Sigmoid colon (tissue), 4 donors: ENCODE measurements at regions not wholly inside any gene's neighbourhood (a gene's known extent, or its start where the extent isn't known, plus 50 kb on each side); places are given as distances from the start of the nearest gene placed in this dataset.

Experiments used
- CTCF ChIP-seq, 4 experiments: fragments of 450-650 bp in 3 of 4; fragments of 200-600 bp in 1 of 4; IDR thresholded peaks; one replicate each; pipeline ENCODE4 v1.5.1; 2016 to 2019; ENCODE audit warnings: antibody characterized with exemption in 4 of 4, mild to moderate bottlenecking in 3 of 4, moderate library complexity in 2 of 4
- POLR2A ChIP-seq, 2 donors: fragments of 450-650 bp; IDR thresholded peaks; one replicate each; pipeline ENCODE4 v1.6.1; 2016; ENCODE audit warnings: antibody characterized with exemption in 2 of 2, mild to moderate bottlenecking in 2 of 2, moderate library complexity in 2 of 2
- POLR2AphosphoS5 ChIP-seq, 4 donors: sonication (generic); formaldehyde crosslinking; IDR thresholded peaks; one replicate each; pipeline ENCODE4 v1.6.1; 2017; ENCODE audit warnings: antibody characterized with exemption in 4 of 4

GRCh38 chr6:26185802-26186201 lies 98.6 kb downstream of the HFE start:
- TF ChIP-seq CTCF (IDR thresholded peaks at IDR 0.05) = no peak
- TF ChIP-seq POLR2A (IDR thresholded peaks at IDR 0.05) = no peak
- no peak for TF ChIP-seq POLR2AphosphoS5 (IDR thresholded peaks at IDR 0.05)
